K562 (cell line): ENCODE measurements at regions not wholly inside any gene's neighbourhood (a gene's known extent, or its start where the extent isn't known, plus 50 kb on each side); places are given as distances from the start of the nearest gene placed in this dataset.

ENCODE experiments used
- ATAC-seq: fragments of 200-7000 bp; cut with Tn5 transposase; 3 replicates; pipeline ENCODE4 v1.9.1; 2020; ENCODE audit warnings: moderate library complexity
- BruUV-seq: library from RNA; stranded (reverse); fragments of 400-500 nt; replicated peaks from 2 replicates; lab custom pipeline; 2021; lab: Mats Ljungman, UMichigan
- CTCF ChIA-PET: fragments of 300-600 bp; formaldehyde crosslinking; extraction: SDS; loops from one replicate; lab custom pipeline; 2021; ENCODE audit warnings: low intra/inter-chr PET ratio; lab: Yijun Ruan, JAX
- POLR2A ChIA-PET: fragments of 300-600, 350-650 bp; sonication (Branson Sonifier 250); formaldehyde crosslinking; extraction: SDS; loops from one replicate; lab custom pipeline; 2021; ENCODE audit warnings: antibody characterized with exemption, inconsistent platforms; lab: Yijun Ruan, JAX
- DNase-seq, 4 experiments: peaks; one replicate each; pipeline versions ENCODE4 v3.0.0 to v3.0.0-alpha.2; 2011 to 2018; ENCODE audit warnings: low spot score in 3 of 4, mixed read lengths in 3 of 4; ENCODE audit errors: extremely low read depth in 1 of 4
- FAIRE-seq: peaks from 2 replicates; lab custom pipeline; 2011; peaks lifted over from hg19 to GRCh38; lab: Jason Lieb, UNC
- H2AFZ ChIP-seq: 2 replicates; pipeline ENCODE4 v1.6.0; 2011; ENCODE audit warnings: low read depth, low read length, control low read depth, inconsistent platforms
- H3K27ac ChIP-seq: fragments of 200-600 bp; 3 replicates; pipeline ENCODE4 v1.8.0; 2011; ENCODE audit warnings: low read depth, mild to moderate bottlenecking, control low read depth, inconsistent platforms, low read length, moderate library complexity, mixed read lengths; ENCODE audit errors: extremely low read depth
- H3K27me3 ChIP-seq, 2 experiments: fragments of 300-600 bp in 1 of 2; 2 replicates in 1 of 2; 3 replicates in 1 of 2; pipeline versions ENCODE4 v1.6.0 to v1.8.0; 2011; ENCODE audit warnings: inconsistent platforms in 2 of 2, low read length in 2 of 2, mild to moderate bottlenecking in 1 of 2, mixed read lengths in 1 of 2, moderate library complexity in 1 of 2; ENCODE audit not compliant: control insufficient read depth in 2 of 2, insufficient read depth in 2 of 2
- H3K36me3 ChIP-seq: fragments of 300-600 bp; 3 replicates; pipeline ENCODE4 v1.8.0; 2011; ENCODE audit warnings: mild to moderate bottlenecking, low read length, inconsistent platforms; ENCODE audit not compliant: control insufficient read depth, insufficient read depth
- H3K4me1 ChIP-seq, 2 experiments: fragments of 200-600 bp in 1 of 2; replicated peaks in 1 of 2; 2 replicates in 1 of 2; 3 replicates in 1 of 2; pipeline versions ENCODE4 v1.5.1 to v1.8.0; 2011; ENCODE audit warnings: inconsistent platforms in 2 of 2, low read length in 2 of 2, mild to moderate bottlenecking in 1 of 2, mixed read lengths in 1 of 2, moderate library complexity in 1 of 2; ENCODE audit not compliant: control insufficient read depth in 2 of 2, insufficient read depth in 2 of 2
- H3K4me2 ChIP-seq: 2 replicates; pipeline ENCODE4 v1.6.1; 2011; ENCODE audit warnings: low read length, control low read depth, inconsistent platforms, mixed read lengths; ENCODE audit not compliant: insufficient read depth
- H3K4me3 ChIP-seq: fragments of 200-600 bp; sonication (generic), shearing (Covaris generic); 2 replicates; pipeline ENCODE4 v1.5.1; 2016; ENCODE audit warnings: control low read depth, inconsistent platforms
- H3K79me2 ChIP-seq: fragments of 200-600 bp; 3 replicates; pipeline ENCODE4 v1.8.0; 2011; ENCODE audit warnings: low read length, inconsistent platforms; ENCODE audit not compliant: control insufficient read depth, insufficient read depth
- H3K9ac ChIP-seq, 2 experiments: 2 replicates each; pipeline versions ENCODE4 v1.6.0 to v1.6.1; 2011; ENCODE audit warnings: low read depth in 2 of 2, low read length in 2 of 2, control low read depth in 1 of 2, inconsistent platforms in 1 of 2, mild to moderate bottlenecking in 1 of 2, mixed read lengths in 1 of 2; ENCODE audit not compliant: insufficient read depth in 1 of 2
- H3K9me1 ChIP-seq: one replicate; pipeline ENCODE4 v1.6.0; 2011; ENCODE audit warnings: inconsistent platforms, mild to moderate bottlenecking, low read length, moderate library complexity; ENCODE audit not compliant: control insufficient read depth, insufficient read depth
- H3K9me3 ChIP-seq: replicated peaks from 2 replicates; pipeline ENCODE4 v1.5.1; 2011; ENCODE audit warnings: low read depth, low read length, inconsistent platforms; ENCODE audit not compliant: control insufficient read depth, insufficient read depth
- H4K20me1 ChIP-seq: replicated peaks from 2 replicates; pipeline ENCODE4 v1.6.1; 2011; ENCODE audit warnings: low read length, inconsistent platforms, mixed read lengths; ENCODE audit not compliant: control insufficient read depth, insufficient read depth
- BRF1 ChIP-seq: IDR thresholded peaks from 3 replicates; pipeline ENCODE4 v1.6.1; 2011; ENCODE audit warnings: borderline replicate concordance, mild to moderate bottlenecking; ENCODE audit not compliant: insufficient read length; ENCODE audit errors: extremely low read depth
- MXI1 ChIP-seq: IDR thresholded peaks from 2 replicates; pipeline ENCODE4 v1.6.1; 2011; ENCODE audit warnings: low read depth, mild to moderate bottlenecking, improper control_type of control experiment, low read length
- TCF7 ChIP-seq: sonication (generic); IDR thresholded peaks from 2 replicates; pipeline ENCODE4 v1.6.1; 2016; ENCODE audit warnings: antibody characterized with exemption, borderline replicate concordance
- THRAP3 ChIP-seq: fragments of 450-650 bp; IDR thresholded peaks from 2 replicates; pipeline ENCODE4 v1.6.1; 2016; ENCODE audit warnings: mild to moderate bottlenecking, inconsistent platforms, borderline replicate concordance
- ZFP36 ChIP-seq: fragments of 150-350 bp; IDR thresholded peaks from 2 replicates; pipeline ENCODE4 v1.6.1; 2018; ENCODE audit warnings: low read length, low read depth; ENCODE audit not compliant: partially characterized antibody
- ZNF175 ChIP-seq: fragments of 200-800 bp; sonication (Bioruptor generic); IDR thresholded peaks from 2 replicates; pipeline ENCODE4 v1.6.1; 2016; ENCODE audit warnings: low read depth, mild to moderate bottlenecking, missing genetic modification characterization, missing compliant biosample characterization
- WGBS: fragments of 100-300 bp; shearing (Covaris generic); methylation state at CpG from one replicate; pipeline ENCODE4 v1.1.6; 2016; ENCODE audit warnings: low coverage, mixed read lengths; ENCODE audit not compliant: insufficient coverage; ENCODE audit errors: missing lambda C conversion rate; 5-methylcytosine and 5-hydroxymethylcytosine counted together
- in situ Hi-C: fragments of 300-500 bp; cut with MboI; formaldehyde crosslinking; loops from 4 replicates; pipeline ENCODE4 v1.15.0; 2018; ENCODE audit warnings: inconsistent platforms, mixed read lengths
- intact Hi-C: fragments of 100-400 bp; cut with micrococcal nuclease; formaldehyde crosslinking; loops from 2 replicates; pipeline ENCODE4 v1.14.2; 2022
- TF ChIP-seq, protein P1 (sequence below): fragments of 450-650 bp; IDR thresholded peaks from 2 replicates; pipeline ENCODE4 v1.6.1; 2016; ENCODE audit warnings: low read depth
- TF ChIP-seq, protein P2 (sequence below): fragments of 450-650 bp; IDR thresholded peaks from 2 replicates; pipeline ENCODE4 v1.6.1; 2017; ENCODE audit warnings: antibody characterized with exemption

DNA sequence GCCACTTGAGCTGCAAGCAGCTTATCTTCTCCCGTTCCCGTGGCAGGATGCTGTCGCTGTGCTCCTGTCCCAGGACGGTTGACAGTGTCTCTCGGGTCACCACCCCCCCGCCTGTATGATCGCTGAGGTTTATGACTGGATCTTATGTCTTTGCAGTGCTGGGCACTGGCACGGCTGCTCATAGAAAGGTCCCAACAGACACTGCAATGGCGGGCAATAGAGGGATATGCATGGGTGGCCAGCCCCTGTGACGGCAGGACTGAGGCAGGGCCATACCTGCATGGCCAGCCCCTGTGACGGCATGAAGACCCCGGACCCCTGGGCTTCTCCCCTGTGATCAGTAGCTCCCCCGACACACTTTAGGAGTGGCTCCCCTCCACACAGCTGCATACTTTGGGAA is 307.2 kb downstream of the TEX29 start:
- Histone ChIP-seq H3K27me3 (peaks cover 0 to 10% of the 10 kb centered on the region in 2 experiments; a peak in 2 of 5 replicates), H2AFZ (no peak overlapping the region), H3K9ac (no peak overlapping the region), H3K79me2 (no peaks in the 10 kb centered on the region), H3K9me3 (no peaks in the 10 kb centered on the region), H3K9me1 (no peaks in the 10 kb centered on the region), H3K27ac (no peak overlapping the region), H3K36me3 (no peaks in the 10 kb centered on the region), H3K4me2 (no peak overlapping the region), H3K4me1 (no peaks in the 10 kb centered on the region), H3K4me3 (no peak overlapping the region), H4K20me1 (no peaks in the 10 kb centered on the region)
- WGBS, result 0% methylated on average over 10 of the region's 13 CpGs
- no peak for ATAC-seq
- intact Hi-C loops (no loop called here), in situ Hi-C loops (no loop called here)
- TF ChIP-seq, protein P1, sequence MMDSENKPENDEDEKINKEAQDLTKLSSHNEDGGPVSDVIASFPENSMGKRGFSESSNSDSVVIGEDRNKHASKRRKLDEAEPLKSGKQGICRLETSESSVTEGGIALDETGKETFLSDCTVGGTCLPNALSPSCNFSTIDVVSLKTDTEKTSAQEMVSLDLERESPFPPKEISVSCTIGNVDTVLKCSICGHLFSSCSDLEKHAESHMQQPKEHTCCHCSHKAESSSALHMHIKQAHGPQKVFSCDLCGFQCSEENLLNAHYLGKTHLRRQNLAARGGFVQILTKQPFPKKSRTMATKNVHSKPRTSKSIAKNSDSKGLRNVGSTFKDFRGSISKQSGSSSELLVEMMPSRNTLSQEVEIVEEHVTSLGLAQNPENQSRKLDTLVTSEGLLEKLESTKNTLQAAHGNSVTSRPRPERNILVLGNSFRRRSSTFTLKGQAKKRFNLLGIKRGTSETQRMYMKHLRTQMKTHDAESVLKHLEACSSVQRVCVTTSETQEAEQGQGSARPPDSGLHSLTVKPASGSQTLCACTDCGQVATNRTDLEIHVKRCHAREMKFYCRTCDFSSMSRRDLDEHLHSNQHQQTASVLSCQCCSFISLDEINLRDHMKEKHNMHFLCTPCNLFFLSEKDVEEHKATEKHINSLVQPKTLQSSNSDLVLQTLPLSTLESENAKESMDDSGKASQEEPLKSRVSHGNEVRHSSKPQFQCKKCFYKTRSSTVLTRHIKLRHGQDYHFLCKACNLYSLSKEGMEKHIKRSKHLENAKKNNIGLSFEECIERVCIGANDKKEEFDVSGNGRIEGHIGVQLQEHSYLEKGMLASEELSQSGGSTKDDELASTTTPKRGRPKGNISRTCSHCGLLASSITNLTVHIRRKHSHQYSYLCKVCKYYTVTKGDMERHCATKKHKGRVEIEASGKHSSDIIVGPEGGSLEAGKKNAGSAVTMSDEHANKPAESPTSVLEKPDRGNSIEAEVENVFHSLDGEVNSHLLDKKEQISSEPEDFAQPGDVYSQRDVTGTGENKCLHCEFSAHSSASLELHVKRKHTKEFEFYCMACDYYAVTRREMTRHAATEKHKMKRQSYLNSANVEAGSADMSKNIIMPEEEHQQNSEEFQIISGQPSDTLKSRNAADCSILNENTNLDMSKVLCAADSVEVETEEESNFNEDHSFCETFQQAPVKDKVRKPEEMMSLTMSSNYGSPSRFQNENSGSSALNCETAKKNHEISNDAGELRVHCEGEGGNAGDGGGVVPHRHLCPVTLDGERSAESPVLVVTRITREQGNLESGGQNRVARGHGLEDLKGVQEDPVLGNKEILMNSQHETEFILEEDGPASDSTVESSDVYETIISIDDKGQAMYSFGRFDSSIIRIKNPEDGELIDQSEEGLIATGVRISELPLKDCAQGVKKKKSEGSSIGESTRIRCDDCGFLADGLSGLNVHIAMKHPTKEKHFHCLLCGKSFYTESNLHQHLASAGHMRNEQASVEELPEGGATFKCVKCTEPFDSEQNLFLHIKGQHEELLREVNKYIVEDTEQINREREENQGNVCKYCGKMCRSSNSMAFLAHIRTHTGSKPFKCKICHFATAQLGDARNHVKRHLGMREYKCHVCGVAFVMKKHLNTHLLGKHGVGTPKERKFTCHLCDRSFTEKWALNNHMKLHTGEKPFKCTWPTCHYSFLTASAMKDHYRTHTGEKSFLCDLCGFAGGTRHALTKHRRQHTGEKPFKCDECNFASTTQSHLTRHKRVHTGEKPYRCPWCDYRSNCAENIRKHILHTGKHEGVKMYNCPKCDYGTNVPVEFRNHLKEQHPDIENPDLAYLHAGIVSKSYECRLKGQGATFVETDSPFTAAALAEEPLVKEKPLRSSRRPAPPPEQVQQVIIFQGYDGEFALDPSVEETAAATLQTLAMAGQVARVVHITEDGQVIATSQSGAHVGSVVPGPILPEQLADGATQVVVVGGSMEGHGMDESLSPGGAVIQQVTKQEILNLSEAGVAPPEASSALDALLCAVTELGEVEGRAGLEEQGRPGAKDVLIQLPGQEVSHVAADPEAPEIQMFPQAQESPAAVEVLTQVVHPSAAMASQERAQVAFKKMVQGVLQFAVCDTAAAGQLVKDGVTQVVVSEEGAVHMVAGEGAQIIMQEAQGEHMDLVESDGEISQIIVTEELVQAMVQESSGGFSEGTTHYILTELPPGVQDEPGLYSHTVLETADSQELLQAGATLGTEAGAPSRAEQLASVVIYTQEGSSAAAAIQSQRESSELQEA, result no peak
- TF ChIP-seq ZNF175 (CRISPR knock-in tag) (no peak), THRAP3 (no peak), BRF1 (no peak), MXI1 (no peak), ZFP36 (no peak), TCF7 (no peak)
- TF ChIP-seq, protein P2, sequence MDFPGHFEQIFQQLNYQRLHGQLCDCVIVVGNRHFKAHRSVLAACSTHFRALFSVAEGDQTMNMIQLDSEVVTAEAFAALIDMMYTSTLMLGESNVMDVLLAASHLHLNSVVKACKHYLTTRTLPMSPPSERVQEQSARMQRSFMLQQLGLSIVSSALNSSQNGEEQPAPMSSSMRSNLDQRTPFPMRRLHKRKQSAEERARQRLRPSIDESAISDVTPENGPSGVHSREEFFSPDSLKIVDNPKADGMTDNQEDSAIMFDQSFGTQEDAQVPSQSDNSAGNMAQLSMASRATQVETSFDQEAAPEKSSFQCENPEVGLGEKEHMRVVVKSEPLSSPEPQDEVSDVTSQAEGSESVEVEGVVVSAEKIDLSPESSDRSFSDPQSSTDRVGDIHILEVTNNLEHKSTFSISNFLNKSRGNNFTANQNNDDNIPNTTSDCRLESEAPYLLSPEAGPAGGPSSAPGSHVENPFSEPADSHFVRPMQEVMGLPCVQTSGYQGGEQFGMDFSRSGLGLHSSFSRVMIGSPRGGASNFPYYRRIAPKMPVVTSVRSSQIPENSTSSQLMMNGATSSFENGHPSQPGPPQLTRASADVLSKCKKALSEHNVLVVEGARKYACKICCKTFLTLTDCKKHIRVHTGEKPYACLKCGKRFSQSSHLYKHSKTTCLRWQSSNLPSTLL, result no peak
- ChIA-PET CTCF (no interaction called here), POLR2A (no interaction called here)
- FAIRE-seq, result no peak
- no TSS peak for BruUV-seq
- DNase-seq, result no peak
